Neural cell (in vitro differentiated cells): ENCODE measurements at regions not wholly inside any gene's neighbourhood (a gene's known extent, or its start where the extent isn't known, plus 50 kb on each side); places are given as distances from the start of the nearest gene placed in this dataset.

Experiments used
- H2AFZ ChIP-seq: fragments of 200-600, 300-800 bp; sonication (generic), shearing (Covaris generic); 2 replicates; pipeline ENCODE4 v1.6.0; 2014; ENCODE audit warnings: low read depth, mild to moderate bottlenecking, antibody characterized with exemption, low read length, moderate library complexity
- H3F3A ChIP-seq: fragments of 200-600 bp; shearing (Covaris generic); 2 replicates; pipeline ENCODE4 v1.6.1; 2016; ENCODE audit warnings: mild to moderate bottlenecking, moderate library complexity, mixed read lengths, antibody characterized with exemption, low read length; ENCODE audit not compliant: insufficient read depth, poor library complexity, severe bottlenecking
- H3K27ac ChIP-seq: fragments of 200-600, 300-800 bp; sonication (generic), shearing (Covaris generic); 2 replicates; pipeline ENCODE4 v1.5.1; 2014; ENCODE audit warnings: mild to moderate bottlenecking, low read length, moderate library complexity
- H3K27me3 ChIP-seq: fragments of 300-800, 200-600 bp; sonication (generic), shearing (Covaris generic); 2 replicates; pipeline ENCODE4 v1.6.0; 2014; ENCODE audit warnings: mild to moderate bottlenecking, low read depth, low read length, moderate library complexity; ENCODE audit not compliant: insufficient read depth
- H3K36me3 ChIP-seq: fragments of 300-800, 200-600 bp; sonication (generic), shearing (Covaris generic); 2 replicates; pipeline ENCODE4 v1.5.1; 2014; ENCODE audit warnings: mild to moderate bottlenecking, antibody characterized with exemption, low read length, moderate library complexity; ENCODE audit not compliant: insufficient read depth
- H3K4me2 ChIP-seq: fragments of 300-800, 200-600 bp; sonication (generic), shearing (Covaris generic); 2 replicates; pipeline ENCODE4 v1.6.0; 2014; ENCODE audit warnings: mild to moderate bottlenecking, low read length
- H3K4me3 ChIP-seq: fragments of 300-800, 200-600 bp; sonication (generic), shearing (Covaris generic); 2 replicates; pipeline ENCODE4 v1.5.1; 2014; ENCODE audit warnings: mild to moderate bottlenecking, low read length, moderate library complexity
- H3K79me2 ChIP-seq: fragments of 200-600 bp; shearing (Covaris generic); replicated peaks from 2 replicates; pipeline ENCODE4 v1.6.0; 2014; ENCODE audit warnings: mild to moderate bottlenecking, low read length, moderate library complexity; ENCODE audit not compliant: insufficient read depth
- H3K9ac ChIP-seq: fragments of 300-800, 200-600 bp; sonication (generic), shearing (Covaris generic); 2 replicates; pipeline ENCODE4 v1.6.1; 2016; ENCODE audit warnings: mild to moderate bottlenecking, low read length, mixed read lengths
- H3K9me2 ChIP-seq: fragments of 200-600 bp; shearing (Covaris generic); 2 replicates; pipeline ENCODE4 v1.6.1; 2016; ENCODE audit warnings: mild to moderate bottlenecking, low read length, mixed read lengths; ENCODE audit not compliant: insufficient read depth
- H3K9me3 ChIP-seq: fragments of 200-600, 300-800 bp; sonication (generic), shearing (Covaris generic); 2 replicates; pipeline ENCODE4 v1.6.1; 2016; ENCODE audit warnings: mild to moderate bottlenecking, mixed run types, low read length, moderate library complexity, mixed read lengths
- H4K20me1 ChIP-seq: fragments of 200-600 bp; shearing (Covaris generic); 2 replicates; pipeline ENCODE4 v1.6.1; 2016; ENCODE audit warnings: mild to moderate bottlenecking, mixed run types; ENCODE audit not compliant: insufficient read depth
- EP300 ChIP-seq: fragments of 450-650 bp; conservative IDR thresholded peaks from 2 replicates; pipeline ENCODE4 v1.6.1; 2014; ENCODE audit warnings: antibody characterized with exemption, mild to moderate bottlenecking, moderate library complexity; ENCODE audit not compliant: poor library complexity, severe bottlenecking
- EZH2 ChIP-seq: fragments of 200-600, 300-800 bp; shearing (Covaris generic), sonication (generic); IDR thresholded peaks from 2 replicates; pipeline ENCODE4 v1.6.1; 2014; ENCODE audit warnings: antibody characterized with exemption, low read length, borderline replicate concordance, mild to moderate bottlenecking; ENCODE audit not compliant: insufficient read depth, poor library complexity, severe bottlenecking
- MXI1 ChIP-seq: fragments of 450-650 bp; conservative IDR thresholded peaks from 2 replicates; pipeline ENCODE4 v1.6.1; 2014; ENCODE audit warnings: antibody characterized with exemption, mild to moderate bottlenecking; ENCODE audit not compliant: poor library complexity, severe bottlenecking
- POLR2AphosphoS5 ChIP-seq: IDR thresholded peaks from 2 replicates; pipeline ENCODE4 v1.6.1; 2012
- RAD21 ChIP-seq: fragments of 450-650 bp; conservative IDR thresholded peaks from 2 replicates; pipeline ENCODE4 v1.6.1; 2014; ENCODE audit warnings: antibody characterized with exemption, mild to moderate bottlenecking, moderate library complexity
- SMC3 ChIP-seq: fragments of 450-650 bp; conservative IDR thresholded peaks from 2 replicates; pipeline ENCODE4 v1.6.1; 2014; ENCODE audit warnings: antibody characterized with exemption, mild to moderate bottlenecking, moderate library complexity; ENCODE audit not compliant: poor library complexity
- TAF1 ChIP-seq: IDR thresholded peaks from 2 replicates; pipeline ENCODE4 v1.6.1; 2012; ENCODE audit warnings: low read depth
- TF ChIP-seq, protein P1 (sequence below): IDR thresholded peaks from 2 replicates; pipeline ENCODE4 v1.6.1; 2012; ENCODE audit warnings: borderline replicate concordance
- TF ChIP-seq, protein P2 (sequence below): fragments of 450-650 bp; IDR thresholded peaks from 2 replicates; pipeline ENCODE4 v1.5.1; 2014; ENCODE audit warnings: antibody characterized with exemption, mild to moderate bottlenecking, moderate library complexity; ENCODE audit not compliant: poor library complexity, severe bottlenecking

DNA sequence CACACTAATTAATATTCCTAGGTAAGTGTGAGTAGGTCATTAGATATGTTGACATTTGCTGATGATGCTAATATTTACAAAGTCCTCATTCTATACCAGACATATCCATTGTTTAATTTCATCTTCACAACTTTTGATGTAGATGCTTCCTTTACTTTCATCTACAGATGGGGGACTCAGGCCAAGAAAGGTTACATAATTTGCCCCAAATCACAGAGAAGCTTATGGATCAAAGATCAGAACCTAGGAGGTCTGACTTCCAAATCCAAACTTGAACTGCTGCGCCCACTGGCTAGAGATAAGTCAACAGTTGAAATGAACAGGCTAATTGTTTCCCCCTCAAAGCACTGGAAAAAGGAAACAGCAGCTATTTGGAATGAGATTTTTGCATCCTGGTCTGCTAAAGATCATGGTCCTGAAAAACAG lies 95.6 kb upstream of the TMEM178A start:
- Histone ChIP-seq H3K9me3 (no peaks in the 10 kb centered on the region), H3F3A (no peaks in the 10 kb centered on the region), H3K79me2 (no peaks in the 10 kb centered on the region), H3K4me2 (no peak overlapping the region), H4K20me1 (no peaks in the 10 kb centered on the region), H3K27ac (no peak overlapping the region), H2AFZ (no peak overlapping the region), H3K9me2 (no peaks in the 10 kb centered on the region), H3K4me3 (no peak overlapping the region), H3K9ac (no peak overlapping the region), H3K27me3 (no peaks in the 10 kb centered on the region), H3K36me3 (no peaks in the 10 kb centered on the region)
- TF ChIP-seq EP300 (no peak), POLR2AphosphoS5 (no peak)

GRCh38 chr2:39570614-39571013 lies 95.1 kb upstream of the TMEM178A start:
- H3K27ac ChIP-seq, result no peak overlapping the region

DNA sequence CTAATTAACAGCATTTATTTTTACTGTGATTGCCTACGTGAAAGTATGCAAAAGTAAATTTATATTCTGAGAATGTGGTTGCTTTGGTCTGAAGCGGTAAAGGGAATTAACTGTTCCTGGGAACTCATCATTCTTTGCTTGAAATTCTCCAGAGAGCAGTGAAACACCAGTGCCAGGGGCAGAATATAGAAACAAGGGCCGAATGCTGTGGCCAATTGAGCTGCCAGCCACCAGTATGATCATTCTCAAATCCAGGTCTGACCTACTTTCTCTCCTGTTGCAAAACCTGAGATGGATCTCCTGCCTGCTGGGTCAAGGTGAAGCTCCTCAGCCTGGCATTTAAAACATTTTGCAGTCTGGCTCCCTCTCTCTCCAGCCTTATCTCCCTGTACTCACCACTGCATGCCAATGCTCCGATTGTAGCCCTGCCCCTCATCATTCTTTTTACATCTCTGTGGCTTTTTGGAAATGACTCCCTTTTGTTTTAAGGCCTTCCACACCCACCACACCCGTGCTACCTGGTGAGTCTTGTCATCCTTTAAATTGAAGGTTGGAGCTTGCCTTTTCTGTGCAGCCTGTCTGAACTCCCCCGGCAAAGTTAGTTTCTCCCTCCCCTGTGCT lies 94.5 kb upstream of the TMEM178A start:
- H3K4me2 ChIP-seq, result no peak overlapping the region
- no peak overlapping the region for H2AFZ ChIP-seq
- TF ChIP-seq SMC3 (no peak), TAF1 (no peak), EP300 (no peak), EZH2 (no peak), POLR2AphosphoS5 (no peak), MXI1 (no peak)
- TF ChIP-seq, protein P1, sequence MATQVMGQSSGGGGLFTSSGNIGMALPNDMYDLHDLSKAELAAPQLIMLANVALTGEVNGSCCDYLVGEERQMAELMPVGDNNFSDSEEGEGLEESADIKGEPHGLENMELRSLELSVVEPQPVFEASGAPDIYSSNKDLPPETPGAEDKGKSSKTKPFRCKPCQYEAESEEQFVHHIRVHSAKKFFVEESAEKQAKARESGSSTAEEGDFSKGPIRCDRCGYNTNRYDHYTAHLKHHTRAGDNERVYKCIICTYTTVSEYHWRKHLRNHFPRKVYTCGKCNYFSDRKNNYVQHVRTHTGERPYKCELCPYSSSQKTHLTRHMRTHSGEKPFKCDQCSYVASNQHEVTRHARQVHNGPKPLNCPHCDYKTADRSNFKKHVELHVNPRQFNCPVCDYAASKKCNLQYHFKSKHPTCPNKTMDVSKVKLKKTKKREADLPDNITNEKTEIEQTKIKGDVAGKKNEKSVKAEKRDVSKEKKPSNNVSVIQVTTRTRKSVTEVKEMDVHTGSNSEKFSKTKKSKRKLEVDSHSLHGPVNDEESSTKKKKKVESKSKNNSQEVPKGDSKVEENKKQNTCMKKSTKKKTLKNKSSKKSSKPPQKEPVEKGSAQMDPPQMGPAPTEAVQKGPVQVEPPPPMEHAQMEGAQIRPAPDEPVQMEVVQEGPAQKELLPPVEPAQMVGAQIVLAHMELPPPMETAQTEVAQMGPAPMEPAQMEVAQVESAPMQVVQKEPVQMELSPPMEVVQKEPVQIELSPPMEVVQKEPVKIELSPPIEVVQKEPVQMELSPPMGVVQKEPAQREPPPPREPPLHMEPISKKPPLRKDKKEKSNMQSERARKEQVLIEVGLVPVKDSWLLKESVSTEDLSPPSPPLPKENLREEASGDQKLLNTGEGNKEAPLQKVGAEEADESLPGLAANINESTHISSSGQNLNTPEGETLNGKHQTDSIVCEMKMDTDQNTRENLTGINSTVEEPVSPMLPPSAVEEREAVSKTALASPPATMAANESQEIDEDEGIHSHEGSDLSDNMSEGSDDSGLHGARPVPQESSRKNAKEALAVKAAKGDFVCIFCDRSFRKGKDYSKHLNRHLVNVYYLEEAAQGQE, result no peak
- TF ChIP-seq, protein P2, sequence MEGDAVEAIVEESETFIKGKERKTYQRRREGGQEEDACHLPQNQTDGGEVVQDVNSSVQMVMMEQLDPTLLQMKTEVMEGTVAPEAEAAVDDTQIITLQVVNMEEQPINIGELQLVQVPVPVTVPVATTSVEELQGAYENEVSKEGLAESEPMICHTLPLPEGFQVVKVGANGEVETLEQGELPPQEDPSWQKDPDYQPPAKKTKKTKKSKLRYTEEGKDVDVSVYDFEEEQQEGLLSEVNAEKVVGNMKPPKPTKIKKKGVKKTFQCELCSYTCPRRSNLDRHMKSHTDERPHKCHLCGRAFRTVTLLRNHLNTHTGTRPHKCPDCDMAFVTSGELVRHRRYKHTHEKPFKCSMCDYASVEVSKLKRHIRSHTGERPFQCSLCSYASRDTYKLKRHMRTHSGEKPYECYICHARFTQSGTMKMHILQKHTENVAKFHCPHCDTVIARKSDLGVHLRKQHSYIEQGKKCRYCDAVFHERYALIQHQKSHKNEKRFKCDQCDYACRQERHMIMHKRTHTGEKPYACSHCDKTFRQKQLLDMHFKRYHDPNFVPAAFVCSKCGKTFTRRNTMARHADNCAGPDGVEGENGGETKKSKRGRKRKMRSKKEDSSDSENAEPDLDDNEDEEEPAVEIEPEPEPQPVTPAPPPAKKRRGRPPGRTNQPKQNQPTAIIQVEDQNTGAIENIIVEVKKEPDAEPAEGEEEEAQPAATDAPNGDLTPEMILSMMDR, result no peak
- no peak overlapping the region for H3K27ac ChIP-seq
- no peaks in the 10 kb centered on the region for H3K9me2 ChIP-seq
- H3K9me3 ChIP-seq, result no peaks in the 10 kb centered on the region
- no peak overlapping the region for H3K9ac ChIP-seq
- no peaks in the 10 kb centered on the region for H4K20me1 ChIP-seq
- no peak overlapping the region for H3K4me3 ChIP-seq
- H3K79me2 ChIP-seq, result no peaks in the 10 kb centered on the region
- H3F3A ChIP-seq, result no peaks in the 10 kb centered on the region
- H3K27me3 ChIP-seq, result no peaks in the 10 kb centered on the region
- no peaks in the 10 kb centered on the region for H3K36me3 ChIP-seq

More at GRCh38 chr2:39570614-39571013, 95.1 kb upstream of the TMEM178A start:
- H3K9me2 ChIP-seq, result no peaks in the 10 kb centered on the region
- no peaks in the 10 kb centered on the region for H3K79me2 ChIP-seq
- no peaks in the 10 kb centered on the region for H3K9me3 ChIP-seq
- no peak for TF ChIP-seq POLR2AphosphoS5
- no peak for TF ChIP-seq RAD21
- TF ChIP-seq MXI1, result no peak
- TF ChIP-seq EZH2, result no peak
- TF ChIP-seq SMC3, result no peak
- no peak for TF ChIP-seq TAF1
- no peak overlapping the region for H3K9ac ChIP-seq
- H4K20me1 ChIP-seq, result no peaks in the 10 kb centered on the region
- H3K36me3 ChIP-seq, result no peaks in the 10 kb centered on the region
- no peak overlapping the region for H2AFZ ChIP-seq
- H3K27me3 ChIP-seq, result no peaks in the 10 kb centered on the region
- H3K4me3 ChIP-seq, result no peak overlapping the region
- H3F3A ChIP-seq, result no peaks in the 10 kb centered on the region
- no peak overlapping the region for H3K4me2 ChIP-seq
